HepG2 (cell line): ENCODE measurements at regions not wholly inside any gene's neighbourhood (a gene's known extent, or its start where the extent isn't known, plus 50 kb on each side); places are given as distances from the start of the nearest gene placed in this dataset.

Source experiments
- ATAC-seq: fragments of 200-7000 bp; cut with Tn5 transposase; 3 replicates; pipeline ENCODE4 v1.9.1; 2020; ENCODE audit warnings: mild to moderate bottlenecking, moderate library complexity
- BruUV-seq: library from RNA; stranded (reverse); fragments of 400-500 nt; replicated peaks from 2 replicates; lab custom pipeline; 2021; lab: Mats Ljungman, UMichigan
- CTCF ChIA-PET: fragments of 300-600 bp; formaldehyde crosslinking; extraction: SDS; loops from one replicate; lab custom pipeline; 2021; ENCODE audit warnings: low total read pairs, inconsistent platforms, low intra/inter-chr PET ratio; lab: Yijun Ruan, JAX
- POLR2A ChIA-PET: fragments of 350-600 bp; sonication (Branson Sonifier 250); formaldehyde crosslinking; loops from one replicate; lab custom pipeline; 2020; ENCODE audit warnings: antibody characterized with exemption, inconsistent platforms; lab: Yijun Ruan, JAX
- DNase-seq: peaks from one replicate; pipeline ENCODE4 v3.0.0-alpha.2; 2015; ENCODE audit warnings: low spot score
- FAIRE-seq: peaks from 3 replicates; lab custom pipeline; 2011; peaks lifted over from hg19 to GRCh38; lab: Jason Lieb, UNC
- H2AFZ ChIP-seq: one replicate; pipeline ENCODE4 v1.6.1; 2011; ENCODE audit warnings: low read length, inconsistent platforms
- H3K27ac ChIP-seq: fragments of 300-600 bp; 3 replicates; pipeline ENCODE4 v1.8.0; 2011; ENCODE audit warnings: mixed run types, mild to moderate bottlenecking, mixed read lengths, low read length, inconsistent platforms; ENCODE audit not compliant: insufficient read depth; ENCODE audit errors: extremely low read length
- H3K27me3 ChIP-seq, 2 experiments: fragments of 200-600 bp in 1 of 2; 2 replicates in 1 of 2; 3 replicates in 1 of 2; pipeline versions ENCODE4 v1.6.0 to v1.8.0; 2011; ENCODE audit warnings: low read length in 2 of 2, mild to moderate bottlenecking in 2 of 2, moderate library complexity in 2 of 2, inconsistent platforms in 1 of 2; ENCODE audit not compliant: insufficient read depth in 2 of 2, control insufficient read depth in 1 of 2
- H3K36me3 ChIP-seq, 2 experiments: fragments of 200-600 bp in 1 of 2; replicated peaks in 1 of 2; 2 replicates in 1 of 2; 3 replicates in 1 of 2; pipeline versions ENCODE4 v1.5.1 to v1.8.0; 2011; ENCODE audit warnings: low read length in 2 of 2, inconsistent platforms in 1 of 2; ENCODE audit not compliant: insufficient read depth in 2 of 2, control insufficient read depth in 1 of 2
- H3K4me1 ChIP-seq: 2 replicates; pipeline ENCODE4 v1.5.1; 2012; ENCODE audit warnings: low read length, inconsistent platforms; ENCODE audit not compliant: insufficient read depth
- H3K4me2 ChIP-seq: 2 replicates; pipeline ENCODE4 v1.6.0; 2011; ENCODE audit warnings: low read depth, low read length, inconsistent platforms
- H3K4me3 ChIP-seq, 3 experiments: fragments of 200-600 bp in 1 of 3; sonication (generic), shearing (Covaris generic) in 1 of 3; replicated peaks in 1 of 3; 2 replicates each; pipeline ENCODE4 v1.5.1; 2011 to 2016; ENCODE audit warnings: low read length in 3 of 3, inconsistent platforms in 2 of 3, low read depth in 2 of 3, mild to moderate bottlenecking in 2 of 3, control low read depth in 1 of 3, mixed read lengths in 1 of 3; ENCODE audit not compliant: insufficient read depth in 1 of 3
- H3K79me2 ChIP-seq: one replicate; pipeline ENCODE4 v1.6.1; 2011; ENCODE audit warnings: low read length, inconsistent platforms; ENCODE audit not compliant: insufficient read depth
- H3K9ac ChIP-seq: 2 replicates; pipeline ENCODE4 v1.6.0; 2011; ENCODE audit warnings: mild to moderate bottlenecking, low read depth, low read length, inconsistent platforms; ENCODE audit not compliant: insufficient read depth
- H3K9me3 ChIP-seq: 2 replicates; pipeline ENCODE4 v1.5.1; 2012; ENCODE audit warnings: mild to moderate bottlenecking, low read length
- H4K20me1 ChIP-seq: 2 replicates; pipeline ENCODE4 v1.6.0; 2011; ENCODE audit warnings: inconsistent platforms, mild to moderate bottlenecking, low read length, moderate library complexity; ENCODE audit not compliant: insufficient read depth
- ATAD3A ChIP-seq: sonication (generic); formaldehyde crosslinking; IDR thresholded peaks from 2 replicates; pipeline ENCODE4 v1.4.0; 2020; ENCODE audit warnings: missing genetic modification reagents
- CAMTA2 ChIP-seq: sonication (generic); formaldehyde crosslinking; IDR thresholded peaks from 2 replicates; pipeline ENCODE4 v1.4.0; 2020; ENCODE audit warnings: mild to moderate bottlenecking, missing genetic modification reagents, borderline replicate concordance
- SMARCC2 ChIP-seq: fragments of 450-650 bp; IDR thresholded peaks from 2 replicates; pipeline ENCODE4 v1.6.1; 2017; ENCODE audit warnings: antibody characterized with exemption, mild to moderate bottlenecking
- SRSF4 ChIP-seq: fragments of 200-400 bp; formaldehyde crosslinking; IDR thresholded peaks from one replicate; pipeline ENCODE4 v1.6.1; 2018; ENCODE audit warnings: mild to moderate bottlenecking, low read depth, low read length, moderate library complexity; ENCODE audit not compliant: poor library complexity, severe bottlenecking
- ZNF282 ChIP-seq: fragments of 450-650 bp; IDR thresholded peaks from 2 replicates; pipeline ENCODE4 v1.6.1; 2018; ENCODE audit not compliant: partially characterized antibody
- ZNF3 ChIP-seq: IDR thresholded peaks from 2 replicates; pipeline ENCODE4 v1.7.0; 2017; ENCODE audit warnings: inconsistent platforms
- ZNF83 ChIP-seq: sonication (generic); formaldehyde crosslinking; IDR thresholded peaks from 2 replicates; pipeline ENCODE4 v1.4.0; 2020; ENCODE audit warnings: missing genetic modification reagents, mild to moderate bottlenecking, borderline replicate concordance
- ZZZ3 ChIP-seq: sonication (generic); formaldehyde crosslinking; IDR thresholded peaks from 2 replicates; pipeline ENCODE4 v1.4.0; 2020; ENCODE audit warnings: missing genetic modification reagents, mild to moderate bottlenecking, borderline replicate concordance
- WGBS: methylation state at CpG from one replicate; pipeline ENCODE4 v1.1.6; 2017; ENCODE audit warnings: low lambda C conversion rate; 5-methylcytosine and 5-hydroxymethylcytosine counted together
- in situ Hi-C: cut with HindIII; loops from 2 replicates; pipeline ENCODE4 v1.10.0; 2017; ENCODE audit warnings: low pct_unique_long_range_greater_than_20kb; ENCODE audit not compliant: extremely low pct_ligation_motif_present
- intact Hi-C: fragments of 100-400 bp; cut with micrococcal nuclease; formaldehyde crosslinking; loops from one replicate; pipeline ENCODE4 v1.10.0; 2022; ENCODE audit not compliant: unreplicated experiment
- TF ChIP-seq, protein P1 (sequence below): sonication (generic); formaldehyde crosslinking; IDR thresholded peaks from 2 replicates; pipeline ENCODE4 v1.5.0; 2020; ENCODE audit warnings: missing genetic modification reagents, mild to moderate bottlenecking, borderline replicate concordance
- TF ChIP-seq, protein P2 (sequence below), 2 experiments: fragments of 450-650 bp in 1 of 2; sonication (generic) in 1 of 2; formaldehyde crosslinking in 1 of 2; IDR thresholded peaks; 2 replicates each; pipeline versions ENCODE4 v1.6.1 to v1.8.0; 2016 to 2022; ENCODE audit warnings: antibody characterized with exemption in 1 of 2, mild to moderate bottlenecking in 1 of 2, missing genetic modification reagents in 1 of 2
- TF ChIP-seq, protein P3 (sequence below): sonication (generic); formaldehyde crosslinking; IDR thresholded peaks from 2 replicates; pipeline ENCODE4 v1.4.0; 2020; ENCODE audit warnings: missing genetic modification reagents

DNA sequence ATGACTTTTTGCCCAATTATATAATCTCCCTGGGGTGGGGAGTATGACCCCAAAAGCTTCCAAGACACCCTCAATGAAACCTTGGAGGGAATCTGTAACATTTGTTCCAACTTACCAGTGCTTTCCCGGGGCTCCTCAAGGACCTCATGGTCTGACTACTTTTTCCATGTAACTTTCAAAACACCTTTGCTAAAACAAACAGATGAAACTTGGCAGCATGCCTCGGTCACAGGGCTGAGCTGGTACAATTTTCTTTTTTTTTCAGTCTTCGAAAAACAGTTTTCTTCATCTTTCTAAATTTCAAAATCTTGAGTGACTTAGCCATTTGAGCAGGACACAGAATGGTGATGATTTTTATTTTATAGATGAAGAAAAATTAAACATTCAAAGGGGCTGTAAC, 241.2 kb downstream of the BMP7 start:
- CTCF ChIA-PET, result no interaction called here
- H3K4me3 ChIP-seq, result no peak overlapping the region
- no peak for TF ChIP-seq ZNF83
- no peak for TF ChIP-seq SRSF4
- TF ChIP-seq, protein P1, sequence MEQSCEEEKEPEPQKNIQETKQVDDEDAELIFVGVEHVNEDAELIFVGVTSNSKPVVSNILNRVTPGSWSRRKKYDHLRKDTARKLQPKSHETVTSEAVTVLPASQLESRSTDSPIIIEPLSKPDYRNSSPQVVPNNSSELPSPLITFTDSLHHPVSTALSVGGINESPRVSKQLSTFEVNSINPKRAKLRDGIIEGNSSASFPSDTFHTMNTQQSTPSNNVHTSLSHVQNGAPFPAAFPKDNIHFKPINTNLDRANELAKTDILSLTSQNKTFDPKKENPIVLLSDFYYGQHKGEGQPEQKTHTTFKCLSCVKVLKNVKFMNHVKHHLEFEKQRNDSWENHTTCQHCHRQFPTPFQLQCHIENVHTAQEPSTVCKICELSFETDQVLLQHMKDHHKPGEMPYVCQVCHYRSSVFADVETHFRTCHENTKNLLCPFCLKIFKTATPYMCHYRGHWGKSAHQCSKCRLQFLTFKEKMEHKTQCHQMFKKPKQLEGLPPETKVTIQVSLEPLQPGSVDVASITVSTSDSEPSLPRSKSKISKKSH (CRISPR knock-in tag), result no peak
- no peak for TF ChIP-seq CAMTA2 (CRISPR knock-in tag)
- TF ChIP-seq, protein P2, sequence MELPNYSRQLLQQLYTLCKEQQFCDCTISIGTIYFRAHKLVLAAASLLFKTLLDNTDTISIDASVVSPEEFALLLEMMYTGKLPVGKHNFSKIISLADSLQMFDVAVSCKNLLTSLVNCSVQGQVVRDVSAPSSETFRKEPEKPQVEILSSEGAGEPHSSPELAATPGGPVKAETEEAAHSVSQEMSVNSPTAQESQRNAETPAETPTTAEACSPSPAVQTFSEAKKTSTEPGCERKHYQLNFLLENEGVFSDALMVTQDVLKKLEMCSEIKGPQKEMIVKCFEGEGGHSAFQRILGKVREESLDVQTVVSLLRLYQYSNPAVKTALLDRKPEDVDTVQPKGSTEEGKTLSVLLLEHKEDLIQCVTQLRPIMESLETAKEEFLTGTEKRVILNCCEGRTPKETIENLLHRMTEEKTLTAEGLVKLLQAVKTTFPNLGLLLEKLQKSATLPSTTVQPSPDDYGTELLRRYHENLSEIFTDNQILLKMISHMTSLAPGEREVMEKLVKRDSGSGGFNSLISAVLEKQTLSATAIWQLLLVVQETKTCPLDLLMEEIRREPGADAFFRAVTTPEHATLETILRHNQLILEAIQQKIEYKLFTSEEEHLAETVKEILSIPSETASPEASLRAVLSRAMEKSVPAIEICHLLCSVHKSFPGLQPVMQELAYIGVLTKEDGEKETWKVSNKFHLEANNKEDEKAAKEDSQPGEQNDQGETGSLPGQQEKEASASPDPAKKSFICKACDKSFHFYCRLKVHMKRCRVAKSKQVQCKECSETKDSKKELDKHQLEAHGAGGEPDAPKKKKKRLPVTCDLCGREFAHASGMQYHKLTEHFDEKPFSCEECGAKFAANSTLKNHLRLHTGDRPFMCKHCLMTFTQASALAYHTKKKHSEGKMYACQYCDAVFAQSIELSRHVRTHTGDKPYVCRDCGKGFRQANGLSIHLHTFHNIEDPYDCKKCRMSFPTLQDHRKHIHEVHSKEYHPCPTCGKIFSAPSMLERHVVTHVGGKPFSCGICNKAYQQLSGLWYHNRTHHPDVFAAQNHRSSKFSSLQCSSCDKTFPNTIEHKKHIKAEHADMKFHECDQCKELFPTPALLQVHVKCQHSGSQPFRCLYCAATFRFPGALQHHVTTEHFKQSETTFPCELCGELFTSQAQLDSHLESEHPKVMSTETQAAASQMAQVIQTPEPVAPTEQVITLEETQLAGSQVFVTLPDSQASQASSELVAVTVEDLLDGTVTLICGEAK (IDR thresholded peaks at IDR 0.05), result no peak
- TF ChIP-seq, protein P2 (CRISPR knock-in tag; IDR thresholded peaks at IDR 0.05), result no peak
- TF ChIP-seq ZZZ3 (CRISPR knock-in tag), result no peak
- TF ChIP-seq ZNF3 (CRISPR knock-in tag), result no peak
- TF ChIP-seq SMARCC2, result no peak
- TF ChIP-seq, protein P3, sequence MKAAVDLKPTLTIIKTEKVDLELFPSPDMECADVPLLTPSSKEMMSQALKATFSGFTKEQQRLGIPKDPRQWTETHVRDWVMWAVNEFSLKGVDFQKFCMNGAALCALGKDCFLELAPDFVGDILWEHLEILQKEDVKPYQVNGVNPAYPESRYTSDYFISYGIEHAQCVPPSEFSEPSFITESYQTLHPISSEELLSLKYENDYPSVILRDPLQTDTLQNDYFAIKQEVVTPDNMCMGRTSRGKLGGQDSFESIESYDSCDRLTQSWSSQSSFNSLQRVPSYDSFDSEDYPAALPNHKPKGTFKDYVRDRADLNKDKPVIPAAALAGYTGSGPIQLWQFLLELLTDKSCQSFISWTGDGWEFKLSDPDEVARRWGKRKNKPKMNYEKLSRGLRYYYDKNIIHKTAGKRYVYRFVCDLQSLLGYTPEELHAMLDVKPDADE (CRISPR knock-in tag), result no peak
- no peak for TF ChIP-seq ATAD3A (CRISPR knock-in tag)
- TF ChIP-seq ZNF282, result no peak

More for the DNA sequence above, 241.2 kb downstream of the BMP7 start:
- DNase-seq (no peak), FAIRE-seq (no peak), ATAC-seq (no peak)
- H3K27ac ChIP-seq, result no peak overlapping the region
- H4K20me1 ChIP-seq, result no peaks in the 10 kb centered on the region
- no peak overlapping the region for H3K4me2 ChIP-seq
- POLR2A ChIA-PET, result interaction anchor here (1.0 kb wide), 1 partner anchor 8 kb away, joined by 3 read pairs; no protein-coding TSS in a partner anchor
- BruUV-seq, result no TSS peak
- peaks cover 3 to 19% of the 10 kb centered on the region in 2 experiments; a peak in 3 of 5 replicates for H3K27me3 ChIP-seq
- in situ Hi-C loops, result no loop called here
- no peaks in the 10 kb centered on the region for H3K9me3 ChIP-seq
- intact Hi-C loops, result no loop called here
- WGBS, result 2% methylated on average over 3 of the region's 3 CpGs
- no peaks in the 10 kb centered on the region for H3K36me3 ChIP-seq
- H2AFZ ChIP-seq, result no peak overlapping the region
- H3K9ac ChIP-seq, result no peak overlapping the region
- H3K79me2 ChIP-seq, result no peaks in the 10 kb centered on the region
- no peaks in the 10 kb centered on the region for H3K4me1 ChIP-seq
